ENCODE measurements at regions not wholly inside any gene's neighbourhood (a gene's known extent, or its start where the extent isn't known, plus 50 kb on each side); places are given as distances from the start of the nearest gene placed in this dataset.

- Histone ChIP-seq H3K4me1 (ENCODE audit: control insufficient read depth, insufficient read depth, low read length) (no peaks in the 10 kb centered on the region), H3K27ac (ENCODE audit: low read depth, low read length) (no peak overlapping the region), H3K9me3 (ENCODE audit: control insufficient read depth, insufficient read depth, low read length) (peaks cover 5% of the 10 kb centered on the region), H3K27me3 (ENCODE audit: control insufficient read depth, insufficient read depth, low read length) (no peaks in the 10 kb centered on the region), H3K4me3 (ENCODE audit: low read depth, low read length) (no peak overlapping the region), H3K36me3 (ENCODE audit: control insufficient read depth, insufficient read depth, low read length) (no peaks in the 10 kb centered on the region)
- DNase-seq (ENCODE audit: low read depth in 4 of 6, low spot score in 6 of 6), result no peak
- WGBS (ENCODE audit: insufficient coverage), result 80% methylated on average over 8 of the region's 8 CpGs
These were observed 62.2 kb downstream of the MYEOV start for GRCh38 chr11:69355959-69356702.

- H3K36me3 ChIP-seq (ENCODE audit: control insufficient read depth, insufficient read depth, low read length), result no peaks in the 10 kb centered on the region
- DNase-seq (ENCODE audit: low read depth in 4 of 6, low spot score in 6 of 6), result no peak
- H3K27me3 ChIP-seq (ENCODE audit: control insufficient read depth, insufficient read depth, low read length), result no peaks in the 10 kb centered on the region
- peaks cover 5% of the 10 kb centered on the region for H3K9me3 ChIP-seq (ENCODE audit: control insufficient read depth, insufficient read depth, low read length)
- 75% methylated on average over 14 of the region's 15 CpGs for WGBS (ENCODE audit: insufficient coverage)
- no peak overlapping the region for H3K4me3 ChIP-seq (ENCODE audit: low read depth, low read length)
- no peak overlapping the region for H3K27ac ChIP-seq (ENCODE audit: low read depth, low read length)
- no peaks in the 10 kb centered on the region for H3K4me1 ChIP-seq (ENCODE audit: control insufficient read depth, insufficient read depth, low read length)
These were observed 62.9 kb downstream of the MYEOV start for GRCh38 chr11:69356703-69357457.

- Histone ChIP-seq H3K36me3 (ENCODE audit: control insufficient read depth, insufficient read depth, low read length) (no peaks in the 10 kb centered on the region), H3K4me1 (ENCODE audit: control insufficient read depth, insufficient read depth, low read length) (no peaks in the 10 kb centered on the region), H3K4me3 (ENCODE audit: low read depth, low read length) (no peak overlapping the region), H3K27me3 (ENCODE audit: control insufficient read depth, insufficient read depth, low read length) (no peaks in the 10 kb centered on the region), H3K9me3 (ENCODE audit: control insufficient read depth, insufficient read depth, low read length) (peaks cover 5% of the 10 kb centered on the region), H3K27ac (ENCODE audit: low read depth, low read length) (no peak overlapping the region)
- 91% methylated on average over 17 of the region's 18 CpGs for WGBS (ENCODE audit: insufficient coverage)
- no peak for DNase-seq (ENCODE audit: low read depth in 4 of 6, low spot score in 6 of 6)
These were observed 63.8 kb downstream of the MYEOV start for GRCh38 chr11:69357458-69358397.

- Histone ChIP-seq H3K27ac (ENCODE audit: low read depth, low read length) (no peak overlapping the region), H3K36me3 (ENCODE audit: control insufficient read depth, insufficient read depth, low read length) (no peaks in the 10 kb centered on the region), H3K4me1 (ENCODE audit: control insufficient read depth, insufficient read depth, low read length) (no peaks in the 10 kb centered on the region), H3K27me3 (ENCODE audit: control insufficient read depth, insufficient read depth, low read length) (no peaks in the 10 kb centered on the region), H3K4me3 (ENCODE audit: low read depth, low read length) (no peak overlapping the region), H3K9me3 (ENCODE audit: control insufficient read depth, insufficient read depth, low read length) (peaks cover 5% of the 10 kb centered on the region)
- WGBS (ENCODE audit: insufficient coverage), result 92% methylated on average over 7 of the region's 8 CpGs
- no peak for DNase-seq (ENCODE audit: low read depth in 4 of 6, low spot score in 6 of 6)
These were observed 64.6 kb downstream of the MYEOV start for GRCh38 chr11:69358398-69359020.

GRCh38 chr11:69359735-69360480, 66.0 kb downstream of the MYEOV start:
- 93% methylated on average over 3 of the region's 5 CpGs for WGBS (ENCODE audit: insufficient coverage)

GRCh38 chr11:69360606-69361005, 66.7 kb downstream of the MYEOV start:
- WGBS (ENCODE audit: insufficient coverage), result 82% methylated on average over 3 of the region's 3 CpGs
- DNase-seq (ENCODE audit: low read depth in 4 of 6, low spot score in 6 of 6), result no peak
- H3K4me1 ChIP-seq (ENCODE audit: control insufficient read depth, insufficient read depth, low read length), result no peaks in the 10 kb centered on the region

More at GRCh38 chr11:69359735-69360480, 66.0 kb downstream of the MYEOV start:
- peaks cover 5% of the 10 kb centered on the region for H3K9me3 ChIP-seq (ENCODE audit: control insufficient read depth, insufficient read depth, low read length)
- no peaks in the 10 kb centered on the region for H3K27me3 ChIP-seq (ENCODE audit: control insufficient read depth, insufficient read depth, low read length)
- no peaks in the 10 kb centered on the region for H3K4me1 ChIP-seq (ENCODE audit: control insufficient read depth, insufficient read depth, low read length)
- H3K4me3 ChIP-seq (ENCODE audit: low read depth, low read length), result no peak overlapping the region
- H3K36me3 ChIP-seq (ENCODE audit: control insufficient read depth, insufficient read depth, low read length), result no peaks in the 10 kb centered on the region
- H3K27ac ChIP-seq (ENCODE audit: low read depth, low read length), result no peak overlapping the region
- no peak for DNase-seq (ENCODE audit: low read depth in 4 of 6, low spot score in 6 of 6)

GRCh38 chr11:69361048-69361447, 67.1 kb downstream of the MYEOV start:
- no peaks in the 10 kb centered on the region for H3K36me3 ChIP-seq (ENCODE audit: control insufficient read depth, insufficient read depth, low read length)
- 100% methylated on average over 4 of the region's 6 CpGs for WGBS (ENCODE audit: insufficient coverage)
- no peaks in the 10 kb centered on the region for H3K27me3 ChIP-seq (ENCODE audit: control insufficient read depth, insufficient read depth, low read length)
- no peak overlapping the region for H3K4me3 ChIP-seq (ENCODE audit: low read depth, low read length)
- H3K4me1 ChIP-seq (ENCODE audit: control insufficient read depth, insufficient read depth, low read length), result no peaks in the 10 kb centered on the region
- no peak for DNase-seq (ENCODE audit: low read depth in 4 of 6, low spot score in 6 of 6)
- peaks cover 5% of the 10 kb centered on the region for H3K9me3 ChIP-seq (ENCODE audit: control insufficient read depth, insufficient read depth, low read length)
- no peak overlapping the region for H3K27ac ChIP-seq (ENCODE audit: low read depth, low read length)

More at GRCh38 chr11:69360606-69361005, 66.7 kb downstream of the MYEOV start:
- Histone ChIP-seq H3K9me3 (ENCODE audit: control insufficient read depth, insufficient read depth, low read length) (peaks cover 5% of the 10 kb centered on the region), H3K27me3 (ENCODE audit: control insufficient read depth, insufficient read depth, low read length) (no peaks in the 10 kb centered on the region), H3K4me3 (ENCODE audit: low read depth, low read length) (no peak overlapping the region), H3K27ac (ENCODE audit: low read depth, low read length) (no peak overlapping the region), H3K36me3 (ENCODE audit: control insufficient read depth, insufficient read depth, low read length) (no peaks in the 10 kb centered on the region)

GRCh38 chr11:69361466-69361865, 67.5 kb downstream of the MYEOV start:
- 90% methylated on average over 7 of the region's 9 CpGs for WGBS (ENCODE audit: insufficient coverage)
- no peaks in the 10 kb centered on the region for H3K27me3 ChIP-seq (ENCODE audit: control insufficient read depth, insufficient read depth, low read length)
- H3K4me3 ChIP-seq (ENCODE audit: low read depth, low read length), result no peak overlapping the region
- DNase-seq (ENCODE audit: low read depth in 4 of 6, low spot score in 6 of 6), result no peak
- H3K4me1 ChIP-seq (ENCODE audit: control insufficient read depth, insufficient read depth, low read length), result no peaks in the 10 kb centered on the region
- H3K9me3 ChIP-seq (ENCODE audit: control insufficient read depth, insufficient read depth, low read length), result peaks cover 5% of the 10 kb centered on the region
- no peak overlapping the region for H3K27ac ChIP-seq (ENCODE audit: low read depth, low read length)
- no peaks in the 10 kb centered on the region for H3K36me3 ChIP-seq (ENCODE audit: control insufficient read depth, insufficient read depth, low read length)
